NCI-H1694 treated with DMSO at 0.1 percent for 48 hours (cell line): ENCODE measurements at regions not wholly inside any gene's neighbourhood (a gene's known extent, or its start where the extent isn't known, plus 50 kb on each side); places are given as distances from the start of the nearest gene placed in this dataset.

Source experiments
- DNase-seq: peaks from one replicate; lab custom pipeline; 2025; lab: John Stamatoyannopoulos, UW

- no peak for DNase-seq
These were observed 908.6 kb downstream of the SORCS3 start for GRCh38 chr10:105549731-105550130.

DNA sequence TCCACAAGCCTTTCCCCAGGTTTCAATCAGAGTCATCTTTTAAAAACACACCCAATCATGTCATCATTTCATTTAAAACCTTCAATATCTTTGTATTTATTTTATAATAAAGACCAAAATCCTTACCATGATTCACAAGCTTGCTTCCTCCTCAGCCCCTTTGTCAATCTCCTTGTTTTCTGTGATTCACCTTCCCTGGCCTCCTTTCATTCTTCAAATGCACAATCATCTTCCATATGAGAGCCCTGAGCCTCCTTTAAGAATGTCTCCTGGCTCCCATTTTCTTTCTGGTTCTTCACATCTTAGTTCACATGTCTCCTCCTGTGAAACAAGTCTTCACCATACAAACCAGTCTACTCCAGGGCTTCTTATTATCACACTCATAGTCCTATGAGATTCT lies 904.0 kb downstream of the SORCS3 start:
- DNase-seq: no peak

DNA sequence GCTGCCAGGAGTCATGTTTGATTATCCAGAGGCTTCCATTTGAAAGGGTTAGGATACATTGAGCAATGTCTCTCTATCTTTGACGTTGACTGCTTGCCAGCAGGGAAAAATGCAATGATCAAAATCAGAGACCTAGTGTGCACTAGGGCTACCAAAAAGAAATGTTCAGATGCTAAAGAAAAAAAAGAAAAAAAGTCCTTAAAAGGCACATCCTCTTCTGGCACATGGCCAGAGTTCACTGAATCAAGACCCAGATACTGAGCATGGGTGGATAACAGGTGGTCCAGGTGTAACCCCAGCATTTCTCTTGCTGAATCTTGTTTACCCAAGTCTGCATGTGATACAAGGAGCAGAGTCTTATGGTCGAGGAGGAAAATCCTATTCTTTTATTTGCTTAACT lies 899.3 kb downstream of the SORCS3 start:
- DNase-seq: no peak

DNA sequence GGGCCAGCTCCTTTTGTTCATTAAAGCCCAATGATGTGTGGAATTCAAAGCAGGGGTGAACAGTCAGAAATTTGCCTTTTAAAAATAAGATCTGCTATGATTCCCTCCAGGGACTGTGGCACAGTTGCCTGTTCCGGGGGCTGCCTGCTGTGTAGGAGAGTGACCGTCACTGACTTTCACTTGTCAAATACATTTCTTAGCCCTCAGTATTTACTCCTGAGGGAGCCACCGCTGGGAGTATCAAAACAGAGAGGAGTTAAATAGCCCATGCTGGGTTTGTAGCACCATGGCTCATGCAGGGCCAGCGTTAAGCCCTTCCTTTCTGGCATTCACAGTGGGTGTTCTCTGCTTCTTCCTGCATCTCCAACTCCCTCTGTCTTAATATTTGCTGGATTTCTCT lies 897.8 kb downstream of the SORCS3 start:
- DNase-seq: no peak

- no peak for DNase-seq
These were observed 894.4 kb downstream of the SORCS3 start for GRCh38 chr10:105535478-105535877.

GRCh38 chr10:105534086-105534485 lies 893.0 kb downstream of the SORCS3 start:
- DNase-seq: no peak

DNA sequence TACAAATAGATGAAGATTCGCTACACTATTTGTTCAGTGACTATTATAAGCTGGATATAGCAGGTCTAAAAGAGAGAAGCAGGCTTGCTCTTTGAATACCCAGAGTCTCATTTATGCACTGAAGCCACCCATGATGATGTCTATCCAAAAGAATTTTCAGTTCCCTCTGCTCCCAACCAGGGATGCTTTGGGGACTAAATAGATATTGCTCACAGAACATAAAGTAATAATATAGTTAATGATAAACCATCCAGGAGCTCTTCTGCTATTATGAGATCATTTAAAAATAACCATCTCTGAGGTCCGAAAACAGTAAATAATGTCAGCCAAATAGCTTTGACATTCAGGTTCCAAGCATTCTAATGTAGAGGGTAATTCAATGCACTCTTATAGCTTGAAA lies 875.4 kb downstream of the SORCS3 start:
- no peak for DNase-seq

DNA sequence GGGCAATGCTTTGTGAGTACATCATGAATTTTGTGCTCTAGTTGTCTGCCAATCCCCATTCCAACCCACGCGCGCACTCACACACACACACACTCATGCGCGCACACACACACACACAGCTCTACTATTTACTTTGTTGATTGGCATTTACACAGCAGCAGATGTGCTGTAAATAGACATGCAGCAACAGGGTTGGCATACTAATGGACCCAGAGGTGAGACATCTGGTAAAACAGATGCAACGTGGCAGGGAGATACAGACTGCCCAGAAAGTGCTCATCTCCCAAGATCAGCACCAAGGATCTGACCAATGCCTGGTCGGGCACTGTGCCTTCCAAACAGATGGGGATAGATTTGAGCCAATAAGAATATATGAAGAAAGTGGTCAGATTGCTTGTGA lies 873.0 kb downstream of the SORCS3 start:
- no peak for DNase-seq

GRCh38 chr10:105509517-105509916 lies 868.4 kb downstream of the SORCS3 start:
- DNase-seq: no peak

GRCh38 chr10:105506262-105506661 lies 865.2 kb downstream of the SORCS3 start:
- DNase-seq: no peak

DNA sequence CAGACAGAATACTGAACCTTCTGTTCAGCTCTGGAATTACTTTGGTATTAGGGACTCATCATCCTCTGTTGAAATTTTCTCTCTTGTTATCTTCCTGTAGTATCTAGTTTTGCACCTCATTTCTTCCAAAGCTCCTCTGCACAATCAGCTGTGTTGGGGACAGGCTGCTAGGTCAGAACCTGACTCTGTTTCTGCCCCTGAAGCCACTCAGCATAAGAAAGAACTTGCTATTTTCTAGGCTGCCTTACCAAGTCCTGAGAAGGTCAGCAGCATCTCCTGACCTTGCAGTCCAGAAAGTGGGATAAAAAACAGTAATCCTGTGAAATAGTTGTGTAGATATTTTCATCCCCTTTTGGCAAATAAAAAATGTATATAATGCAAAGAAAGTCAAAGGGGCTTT lies 862.6 kb downstream of the SORCS3 start:
- DNase-seq: no peak

DNA sequence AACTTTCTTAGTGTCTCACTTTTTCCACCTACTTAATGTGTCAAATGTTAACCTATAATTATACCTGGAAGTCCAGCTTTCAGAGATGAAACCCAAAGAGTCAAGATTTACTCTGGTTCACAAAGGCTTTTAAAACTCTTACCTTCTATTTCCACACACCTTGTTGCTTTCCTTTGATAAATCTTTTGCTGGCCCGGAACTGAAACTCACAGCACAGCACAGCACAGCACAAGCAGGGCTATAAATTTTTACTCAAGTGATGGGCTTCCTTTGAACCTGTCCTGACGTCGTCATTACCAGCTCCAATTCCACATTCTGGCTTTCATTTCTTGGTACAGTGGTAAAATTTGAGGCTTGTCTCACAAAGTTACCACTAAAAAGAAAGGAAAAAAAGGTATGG lies 861.0 kb downstream of the SORCS3 start:
- no peak for DNase-seq

- no peak for DNase-seq
These were observed 853.9 kb downstream of the SORCS3 start for GRCh38 chr10:105494944-105495343.

DNA sequence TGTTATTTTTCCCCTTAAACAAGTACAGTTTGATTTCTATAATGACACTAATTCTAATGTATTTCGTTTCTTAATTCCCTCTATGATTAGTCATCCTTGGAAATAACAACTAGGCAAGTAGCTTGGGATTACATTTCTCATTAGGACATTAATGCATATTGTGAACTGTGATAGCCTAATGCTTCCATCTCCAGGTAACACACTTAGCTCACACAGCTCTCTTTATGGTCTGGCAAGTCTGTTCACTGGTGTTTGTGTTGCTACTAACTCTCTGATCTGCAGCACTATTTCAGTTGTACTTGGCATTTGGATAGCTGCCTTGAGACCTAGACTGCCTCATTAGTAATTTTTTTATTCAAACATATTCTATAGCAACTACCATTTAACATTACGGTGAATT lies 853.2 kb downstream of the SORCS3 start:
- no peak for DNase-seq

- no peak for DNase-seq
These were observed 832.1 kb downstream of the SORCS3 start for GRCh38 chr10:105473170-105473569.

DNA sequence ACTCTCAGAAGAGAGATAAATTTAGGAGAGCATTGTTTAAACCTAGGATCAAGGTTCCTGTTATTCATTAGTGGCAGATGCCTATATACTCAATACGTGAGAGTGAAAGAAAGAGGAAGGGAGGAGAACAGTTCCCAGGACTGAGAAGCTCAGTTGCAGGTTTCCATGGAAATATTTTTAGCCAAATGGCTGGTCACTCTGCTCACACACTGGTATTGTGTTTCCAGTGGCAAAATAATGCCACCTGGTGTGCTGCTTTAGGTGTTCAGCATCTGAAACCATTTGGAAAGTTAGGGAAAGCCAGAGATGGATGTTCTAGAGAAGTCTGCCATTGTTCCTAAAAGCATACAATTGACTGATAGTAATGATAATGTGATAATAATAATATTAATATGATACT lies 827.7 kb downstream of the SORCS3 start:
- no peak for DNase-seq

GRCh38 chr10:105466521-105466920 lies 825.4 kb downstream of the SORCS3 start:
- no peak for DNase-seq

DNA sequence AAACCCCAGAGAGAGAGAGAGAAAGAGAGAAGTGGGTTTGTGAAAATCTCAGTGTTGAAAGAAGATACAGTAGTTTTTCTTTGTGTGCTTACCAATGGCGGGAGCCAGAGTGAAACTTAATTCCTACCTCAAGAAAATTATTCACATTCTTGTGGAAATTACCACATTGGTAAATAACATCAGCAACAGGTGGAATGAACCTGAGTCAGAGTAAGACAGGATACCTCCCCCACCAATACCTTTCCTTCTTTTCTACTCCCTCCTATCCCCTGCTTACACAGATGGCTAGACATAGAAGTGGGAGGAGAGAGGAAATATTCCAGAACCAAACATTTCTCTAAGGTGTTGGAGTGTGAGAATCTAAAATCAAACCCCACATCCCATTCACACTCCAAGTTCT lies 793.9 kb downstream of the SORCS3 start:
- DNase-seq: no peak

DNA sequence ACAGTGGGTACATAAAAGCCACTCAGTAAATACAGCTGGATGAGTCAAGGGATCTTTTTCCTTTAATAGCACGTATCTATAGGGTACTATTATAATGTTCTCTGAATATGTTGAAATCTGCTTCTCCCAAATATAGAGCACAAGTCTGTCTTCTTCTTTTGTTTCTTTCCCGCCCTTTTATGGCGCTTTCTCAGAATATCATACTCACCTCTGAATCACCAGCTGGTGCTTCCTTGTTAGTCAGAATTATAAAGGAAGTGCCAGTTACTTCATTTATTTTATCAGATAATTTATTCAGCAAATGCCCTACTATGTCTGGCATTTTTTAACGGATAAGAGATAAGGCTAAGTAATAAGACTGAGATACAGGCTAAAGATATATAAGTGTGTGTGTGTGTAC lies 772.9 kb downstream of the SORCS3 start:
- DNase-seq: no peak

- no peak for DNase-seq
These were observed 768.3 kb downstream of the SORCS3 start for GRCh38 chr10:105409370-105409769.

- no peak for DNase-seq
These were observed 765.4 kb downstream of the SORCS3 start for GRCh38 chr10:105406488-105406887.

- no peak for DNase-seq
These were observed 757.1 kb downstream of the SORCS3 start for GRCh38 chr10:105398202-105398601.

DNA sequence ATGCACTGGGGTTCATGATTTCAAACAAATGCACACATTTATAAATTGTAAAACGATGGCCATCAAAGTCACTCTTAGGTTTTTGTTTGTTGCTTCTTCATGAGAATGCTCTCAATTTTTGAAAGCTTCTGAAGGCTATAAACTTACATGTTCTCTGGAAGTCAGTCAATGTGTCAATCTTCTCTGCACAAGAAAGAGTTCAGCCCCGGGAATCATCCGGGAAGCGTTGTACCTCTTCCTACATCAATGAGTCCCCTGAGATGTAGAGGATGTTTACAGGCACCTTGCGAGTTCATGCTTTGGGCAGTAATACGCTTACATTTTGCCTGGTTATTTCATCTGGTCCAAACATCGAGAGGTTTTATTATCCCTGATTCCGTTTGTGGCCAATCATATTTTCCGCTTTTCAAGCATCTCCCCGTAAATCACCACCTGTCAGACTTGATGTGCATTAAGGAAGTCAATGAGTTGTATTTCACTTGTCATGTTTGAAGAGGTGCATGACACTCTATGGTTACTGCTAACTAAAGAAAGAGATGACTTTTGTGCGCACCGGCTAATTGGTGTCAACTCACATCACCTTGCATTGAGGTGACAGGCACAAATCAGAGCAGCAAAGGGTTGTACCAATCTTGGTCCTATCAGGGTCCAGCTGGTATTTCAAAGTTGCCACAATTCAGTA lies 750.7 kb downstream of the SORCS3 start:
- DNase-seq: no peak

DNA sequence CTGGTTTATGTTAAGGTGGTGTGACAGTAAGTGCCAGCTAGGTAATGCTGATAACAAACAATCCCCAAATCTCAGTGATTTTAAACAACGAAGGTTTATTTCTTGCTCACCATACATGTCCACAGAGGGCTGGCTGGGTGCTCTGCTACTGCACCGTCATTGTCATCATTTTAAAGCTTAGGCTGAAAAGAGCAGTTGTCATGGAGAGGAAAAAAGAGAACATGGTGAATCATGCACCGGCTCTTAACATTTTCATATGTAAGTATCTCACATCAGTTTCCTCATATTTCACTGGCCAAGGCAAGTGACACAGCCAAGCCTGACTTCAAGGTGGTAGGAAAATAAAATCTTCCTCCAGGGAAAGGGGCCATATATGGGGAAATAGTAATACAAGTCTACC lies 746.9 kb downstream of the SORCS3 start:
- no peak for DNase-seq

DNA sequence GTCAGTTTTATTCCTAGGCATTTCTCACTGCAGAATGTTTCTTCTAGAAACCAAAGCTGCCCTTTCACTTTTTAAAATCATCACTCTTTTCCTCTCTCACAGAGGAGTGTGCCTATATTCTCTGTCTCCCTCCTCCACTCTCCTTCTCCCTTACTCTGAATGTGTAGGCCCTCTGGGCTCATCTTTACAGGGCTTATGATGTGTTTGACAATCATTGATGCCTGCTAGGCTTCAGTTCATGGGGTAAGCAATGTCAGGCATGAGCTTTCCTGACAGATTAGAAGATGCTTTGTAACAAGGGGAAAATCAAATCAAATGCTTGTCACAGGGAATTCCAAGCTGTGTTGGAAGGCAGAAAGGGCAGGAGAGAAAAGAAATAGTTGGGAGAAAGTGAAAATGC lies 742.9 kb downstream of the SORCS3 start:
- DNase-seq: no peak
